Stimulated activated CD8-positive, alpha-beta memory T cell treated with anti-CD3 and anti-CD28 coated beads, Interleukin-7, amount 100 ng/mL, for 4 hours (primary cell): ENCODE measurements at regions not wholly inside any gene's neighbourhood (a gene's known extent, or its start where the extent isn't known, plus 50 kb on each side); places are given as distances from the start of the nearest gene placed in this dataset.

Source experiments
- DNase-seq, 2 donors: peaks; one replicate each; pipeline ENCODE4 v3.0.0-alpha.2; 2020; ENCODE audit warnings: low read depth in 2 of 2

- DNase-seq = no peak
Measured at GRCh38 chr14:36465178-36465577, 54.9 kb downstream of the NKX2-1 start.

GRCh38 chr14:36462890-36463289 lies 57.1 kb downstream of the NKX2-1 start:
- no peak for DNase-seq

GRCh38 chr14:36455241-36455627 lies 64.8 kb downstream of the NKX2-1 start:
- no peak for DNase-seq

- no peak for DNase-seq
Measured at GRCh38 chr14:36454599-36455240, 65.3 kb downstream of the NKX2-1 start.

GRCh38 chr14:36452860-36453259 lies 67.2 kb downstream of the NKX2-1 start:
- no peak for DNase-seq

GRCh38 chr14:36451310-36452065 lies 68.5 kb downstream of the NKX2-1 start:
- DNase-seq = no peak

GRCh38 chr14:36450550-36450949 lies 69.5 kb downstream of the NKX2-1 start:
- no peak for DNase-seq

GRCh38 chr14:36449903-36450302 lies 70.1 kb downstream of the NKX2-1 start:
- DNase-seq = no peak

GRCh38 chr14:36443374-36443773 lies 76.7 kb downstream of the NKX2-1 start:
- DNase-seq = no peak

GRCh38 chr14:36442824-36443241 lies 77.2 kb downstream of the NKX2-1 start:
- DNase-seq = no peak

- DNase-seq = no peak
Measured at GRCh38 chr14:36441283-36441682, 78.7 kb downstream of the NKX2-1 start.

- DNase-seq = no peak
Measured at GRCh38 chr14:36439766-36440165, 80.3 kb downstream of the NKX2-1 start.

- DNase-seq = no peak
Measured at GRCh38 chr14:36438883-36439282, 81.1 kb downstream of the NKX2-1 start.

- DNase-seq = no peak
Measured at GRCh38 chr14:36430662-36431084, 89.4 kb downstream of the NKX2-1 start.

GRCh38 chr14:36430169-36430568 lies 89.9 kb downstream of the NKX2-1 start:
- DNase-seq = no peak

- DNase-seq = no peak
Measured at GRCh38 chr14:36429692-36430091, 90.3 kb downstream of the NKX2-1 start.

GRCh38 chr14:36428350-36428749 lies 91.7 kb downstream of the NKX2-1 start:
- DNase-seq = no peak

GRCh38 chr14:36426836-36427235 lies 93.2 kb downstream of the NKX2-1 start:
- no peak for DNase-seq

GRCh38 chr14:36426113-36426512 lies 93.9 kb downstream of the NKX2-1 start:
- no peak for DNase-seq

- no peak for DNase-seq
Measured at GRCh38 chr14:36424478-36425102, 95.4 kb downstream of the NKX2-1 start.

- DNase-seq = no peak
Measured at GRCh38 chr14:36423430-36423829, 96.6 kb downstream of the NKX2-1 start.

GRCh38 chr14:36420149-36420687 lies 99.8 kb upstream of the MBIP start:
- DNase-seq = no peak

GRCh38 chr14:36418937-36419336 lies 98.5 kb upstream of the MBIP start:
- no peak for DNase-seq
